Kidney (tissue), 13 donors: ENCODE measurements at regions not wholly inside any gene's neighbourhood (a gene's known extent, or its start where the extent isn't known, plus 50 kb on each side); places are given as distances from the start of the nearest gene placed in this dataset.
"Not testable (repeated sequence)": the region's sequence is repeated elsewhere in the genome, so short reads cannot be mapped to it uniquely, and the experiment has no call there.

Experiments
- DNase-seq, 5 donors: peaks; one replicate each; pipeline ENCODE4 v3.0.0-alpha.2; 2013 to 2020
- FAIRE-seq: peaks from 2 replicates; lab custom pipeline; 2012; peaks lifted over from hg19 to GRCh38; lab: Jason Lieb, UNC
- H3K27ac ChIP-seq, 2 donors: one replicate each; pipeline ENCODE4 v1.7.0; 2013; ENCODE audit warnings: low read depth in 2 of 2, low read length in 2 of 2, inconsistent platforms in 1 of 2
- H3K27me3 ChIP-seq: one replicate; pipeline ENCODE4 v1.7.1; 2013; ENCODE audit warnings: low read length, inconsistent platforms; ENCODE audit not compliant: control insufficient read depth, insufficient read depth
- H3K36me3 ChIP-seq, 3 donors: one replicate each; pipeline versions ENCODE4 v1.7.0 to v1.7.1; 2013; ENCODE audit warnings: low read length in 3 of 3, control low read depth in 1 of 3, inconsistent platforms in 1 of 3; ENCODE audit not compliant: insufficient read depth in 3 of 3, control insufficient read depth in 2 of 3
- H3K4me1 ChIP-seq, 3 donors: one replicate each; pipeline versions ENCODE4 v1.7.0 to v1.7.1; 2013; ENCODE audit warnings: low read length in 3 of 3, inconsistent platforms in 1 of 3, low read depth in 1 of 3; ENCODE audit not compliant: control insufficient read depth in 2 of 3, insufficient read depth in 2 of 3
- H3K4me3 ChIP-seq, 3 donors: one replicate each; pipeline versions ENCODE4 v1.7.0 to v1.8.1; 2013; ENCODE audit warnings: low read length in 3 of 3, control low read depth in 1 of 3, inconsistent platforms in 1 of 3
- H3K9ac ChIP-seq, 3 donors: one replicate each; pipeline versions ENCODE4 v1.7.0 to v1.7.1; 2013; ENCODE audit warnings: low read length in 3 of 3, control low read depth in 1 of 3, inconsistent platforms in 1 of 3
- H3K9me3 ChIP-seq, 3 donors: one replicate each; pipeline versions ENCODE4 v1.7.0 to v1.7.1; 2013; ENCODE audit warnings: low read length in 3 of 3, control low read depth in 1 of 3, inconsistent platforms in 1 of 3; ENCODE audit not compliant: control insufficient read depth in 2 of 3, insufficient read depth in 1 of 3
- intact Hi-C: fragments of 100-400 bp; cut with DNase I; formaldehyde crosslinking; loops from one replicate; pipeline ENCODE4 v1.11.1; 2022
- TF ChIP-seq, protein P1 (sequence below): IDR thresholded peaks from 3 replicates; pipeline ENCODE4 v1.5.1; 2012; ENCODE audit warnings: mild to moderate bottlenecking, moderate library complexity, borderline replicate concordance; ENCODE audit not compliant: insufficient read depth; ENCODE audit errors: extremely low read depth
- donor health status: control.
- donor health status: control.
- donor health status: control.
- donor health status: control.
- donor health status: control.
- donor health status: DM: yes; HTN: yes; CAD: no.
- donor health status: Normal renal cell carcinoma (clear cell type).

DNA sequence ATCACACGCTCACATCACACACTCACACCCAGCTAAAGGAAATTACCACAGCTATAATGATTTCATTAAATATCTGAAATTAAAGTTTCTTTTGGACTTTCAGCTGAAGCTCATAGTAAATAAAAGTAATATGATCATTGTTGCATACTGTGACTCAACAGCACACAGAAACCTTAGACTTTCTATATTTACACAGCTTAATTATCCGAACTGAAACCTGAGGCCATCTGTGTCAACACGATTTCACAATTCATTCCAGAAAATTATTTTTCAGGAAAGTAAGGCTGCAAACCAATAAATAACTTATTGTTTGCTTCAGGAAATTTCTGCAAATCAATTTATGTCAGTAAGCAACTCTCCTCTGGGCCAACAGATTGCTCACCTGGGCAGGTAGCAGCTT is 1352.2 kb upstream of the CDH18 start:
- H3K27me3 ChIP-seq, H3K9me3 ChIP-seq, H3K9ac ChIP-seq, FAIRE-seq, intact Hi-C loops, H3K27ac ChIP-seq, DNase-seq, H3K36me3 ChIP-seq, H3K4me3 ChIP-seq, H3K4me1 ChIP-seq: not testable (repeated sequence)

DNA sequence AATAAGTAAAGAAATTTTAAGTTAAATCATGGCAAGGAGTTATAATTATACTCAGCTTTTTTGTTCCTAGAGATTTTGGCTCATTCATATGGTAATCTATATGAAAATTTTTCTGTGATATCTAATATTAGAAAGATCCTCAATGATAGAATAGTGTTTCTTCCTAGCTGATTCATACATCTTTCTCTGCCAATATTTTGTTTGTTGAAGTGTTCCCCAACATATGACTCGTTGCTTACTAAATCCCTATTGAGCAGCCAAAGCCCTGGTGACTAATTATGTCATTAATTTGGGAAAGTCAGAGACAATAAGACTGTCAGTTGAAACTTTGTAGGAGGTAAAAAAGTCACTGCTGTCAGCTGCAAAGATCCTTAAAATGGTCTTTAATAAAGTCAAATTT is 1348.5 kb upstream of the CDH18 start:
- DNase-seq, H3K27me3 ChIP-seq, intact Hi-C loops, H3K4me3 ChIP-seq, H3K27ac ChIP-seq, H3K4me1 ChIP-seq, H3K9me3 ChIP-seq, H3K9ac ChIP-seq, FAIRE-seq, H3K36me3 ChIP-seq: not testable (repeated sequence)

- H3K4me3 ChIP-seq, H3K27me3 ChIP-seq, H3K4me1 ChIP-seq, FAIRE-seq, intact Hi-C loops, H3K9ac ChIP-seq, H3K9me3 ChIP-seq, DNase-seq, H3K27ac ChIP-seq, H3K36me3 ChIP-seq: not testable (repeated sequence)
These were observed 1327.4 kb upstream of the CDH18 start for GRCh38 chr5:21315376-21315775.

- H3K27ac ChIP-seq, H3K27me3 ChIP-seq, intact Hi-C loops, H3K36me3 ChIP-seq, FAIRE-seq, H3K9me3 ChIP-seq, H3K4me1 ChIP-seq, H3K9ac ChIP-seq, H3K4me3 ChIP-seq, DNase-seq: not testable (repeated sequence)
These were observed 1313.2 kb upstream of the CDH18 start for GRCh38 chr5:21301205-21301604.

- H3K27me3 ChIP-seq, intact Hi-C loops: not testable (repeated sequence)
These were observed 1286.4 kb upstream of the CDH18 start for GRCh38 chr5:21274361-21274760.

GRCh38 chr5:21263361-21263760 is 1275.4 kb upstream of the CDH18 start:
- DNase-seq = no peak
- Histone ChIP-seq H3K27me3 (no peaks in the 10 kb centered on the region), H3K4me1 (no peaks in the 10 kb centered on the region), H3K9me3 (no peaks in the 10 kb centered on the region), H3K36me3 (no peaks in the 10 kb centered on the region), H3K27ac (no peak overlapping the region), H3K9ac (no peak overlapping the region), H3K4me3 (no peak overlapping the region)
- TF ChIP-seq, protein P1, sequence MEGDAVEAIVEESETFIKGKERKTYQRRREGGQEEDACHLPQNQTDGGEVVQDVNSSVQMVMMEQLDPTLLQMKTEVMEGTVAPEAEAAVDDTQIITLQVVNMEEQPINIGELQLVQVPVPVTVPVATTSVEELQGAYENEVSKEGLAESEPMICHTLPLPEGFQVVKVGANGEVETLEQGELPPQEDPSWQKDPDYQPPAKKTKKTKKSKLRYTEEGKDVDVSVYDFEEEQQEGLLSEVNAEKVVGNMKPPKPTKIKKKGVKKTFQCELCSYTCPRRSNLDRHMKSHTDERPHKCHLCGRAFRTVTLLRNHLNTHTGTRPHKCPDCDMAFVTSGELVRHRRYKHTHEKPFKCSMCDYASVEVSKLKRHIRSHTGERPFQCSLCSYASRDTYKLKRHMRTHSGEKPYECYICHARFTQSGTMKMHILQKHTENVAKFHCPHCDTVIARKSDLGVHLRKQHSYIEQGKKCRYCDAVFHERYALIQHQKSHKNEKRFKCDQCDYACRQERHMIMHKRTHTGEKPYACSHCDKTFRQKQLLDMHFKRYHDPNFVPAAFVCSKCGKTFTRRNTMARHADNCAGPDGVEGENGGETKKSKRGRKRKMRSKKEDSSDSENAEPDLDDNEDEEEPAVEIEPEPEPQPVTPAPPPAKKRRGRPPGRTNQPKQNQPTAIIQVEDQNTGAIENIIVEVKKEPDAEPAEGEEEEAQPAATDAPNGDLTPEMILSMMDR = no peak
- intact Hi-C loops = no loop called here
- no peak for FAIRE-seq

More at GRCh38 chr5:21274361-21274760, 1286.4 kb upstream of the CDH18 start:
- not testable (repeated sequence) for H3K4me3 ChIP-seq, H3K4me1 ChIP-seq, H3K36me3 ChIP-seq, H3K9me3 ChIP-seq, H3K9ac ChIP-seq, H3K27ac ChIP-seq, FAIRE-seq, DNase-seq
